ENCODE measurements at regions not wholly inside any gene's neighbourhood (a gene's known extent, or its start where the extent isn't known, plus 50 kb on each side); places are given as distances from the start of the nearest gene placed in this dataset.

GRCh38 chr1:57686306-57686705, 262.4 kb upstream of the DAB1 start:
- no peak for TF ChIP-seq CTCF (IDR thresholded peaks at IDR 0.05; ENCODE audit: borderline replicate concordance, extremely low read depth, low read length, poor library complexity, severe bottlenecking)
- TF ChIP-seq EZH2 (IDR thresholded peaks at IDR 0.05; ENCODE audit: borderline replicate concordance, low read depth, low read length, severe bottlenecking), result no peak

All from DND-41 (cell line).